GM10266 (cell line): ENCODE measurements at regions not wholly inside any gene's neighbourhood (a gene's known extent, or its start where the extent isn't known, plus 50 kb on each side); places are given as distances from the start of the nearest gene placed in this dataset.

Experiments
- DNase-seq: peaks from one replicate; pipeline ENCODE4 v3.0.0; 2012; ENCODE audit errors: extremely low spot score
- CTCF ChIP-seq: IDR thresholded peaks from 2 replicates; pipeline ENCODE4 v1.5.1; 2012; ENCODE audit warnings: mild to moderate bottlenecking, low read depth; ENCODE audit not compliant: control insufficient read depth, insufficient read depth; ENCODE audit errors: missing control alignments

- no peak for TF ChIP-seq CTCF
- no peak for DNase-seq
These were observed 202.7 kb upstream of the HS3ST1 start for GRCh38 chr4:11631416-11631815.

- no peak for TF ChIP-seq CTCF
- DNase-seq, result no peak
These were observed 199.5 kb upstream of the HS3ST1 start for GRCh38 chr4:11628093-11628725.

- no peak for TF ChIP-seq CTCF
- no peak for DNase-seq
These were observed 197.4 kb upstream of the HS3ST1 start for GRCh38 chr4:11626066-11626465.

GRCh38 chr4:11625211-11625610 lies 196.5 kb upstream of the HS3ST1 start:
- no peak for DNase-seq
- no peak for TF ChIP-seq CTCF

GRCh38 chr4:11624370-11624769 lies 195.7 kb upstream of the HS3ST1 start:
- DNase-seq, result no peak
- no peak for TF ChIP-seq CTCF

- TF ChIP-seq CTCF, result peak; percentile 30
- peak; percentile 4 for DNase-seq
These were observed 195.0 kb upstream of the HS3ST1 start for GRCh38 chr4:11623726-11624037.

- DNase-seq, result no peak
- no peak for TF ChIP-seq CTCF
These were observed 194.4 kb upstream of the HS3ST1 start for GRCh38 chr4:11622961-11623725.
